ENCODE measurements at regions not wholly inside any gene's neighbourhood (a gene's known extent, or its start where the extent isn't known, plus 50 kb on each side); places are given as distances from the start of the nearest gene placed in this dataset.

DNA sequence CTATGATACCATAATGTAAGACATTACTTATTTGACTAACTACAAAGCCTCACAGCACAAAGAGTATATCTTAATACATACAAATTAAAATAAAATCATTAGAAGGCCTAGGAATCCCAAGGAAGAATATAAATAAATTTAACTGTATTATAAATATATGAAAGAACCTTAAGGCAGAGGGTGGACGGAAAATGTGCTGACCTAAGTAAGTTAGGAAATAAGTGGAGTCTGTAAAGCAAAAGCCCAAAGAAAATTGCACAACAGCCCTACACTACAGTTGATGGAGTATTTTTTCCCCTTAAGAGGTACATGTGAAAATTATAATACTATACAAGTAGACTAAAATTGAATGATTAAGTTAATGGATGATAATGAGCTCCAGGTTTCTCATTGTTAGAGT, 710.1 kb downstream of the NR4A2 start:
- no peak for DNase-seq (ENCODE audit: low read depth in 2 of 2)
- TF ChIP-seq, protein P1, sequence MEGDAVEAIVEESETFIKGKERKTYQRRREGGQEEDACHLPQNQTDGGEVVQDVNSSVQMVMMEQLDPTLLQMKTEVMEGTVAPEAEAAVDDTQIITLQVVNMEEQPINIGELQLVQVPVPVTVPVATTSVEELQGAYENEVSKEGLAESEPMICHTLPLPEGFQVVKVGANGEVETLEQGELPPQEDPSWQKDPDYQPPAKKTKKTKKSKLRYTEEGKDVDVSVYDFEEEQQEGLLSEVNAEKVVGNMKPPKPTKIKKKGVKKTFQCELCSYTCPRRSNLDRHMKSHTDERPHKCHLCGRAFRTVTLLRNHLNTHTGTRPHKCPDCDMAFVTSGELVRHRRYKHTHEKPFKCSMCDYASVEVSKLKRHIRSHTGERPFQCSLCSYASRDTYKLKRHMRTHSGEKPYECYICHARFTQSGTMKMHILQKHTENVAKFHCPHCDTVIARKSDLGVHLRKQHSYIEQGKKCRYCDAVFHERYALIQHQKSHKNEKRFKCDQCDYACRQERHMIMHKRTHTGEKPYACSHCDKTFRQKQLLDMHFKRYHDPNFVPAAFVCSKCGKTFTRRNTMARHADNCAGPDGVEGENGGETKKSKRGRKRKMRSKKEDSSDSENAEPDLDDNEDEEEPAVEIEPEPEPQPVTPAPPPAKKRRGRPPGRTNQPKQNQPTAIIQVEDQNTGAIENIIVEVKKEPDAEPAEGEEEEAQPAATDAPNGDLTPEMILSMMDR (IDR thresholded peaks at IDR 0.05; ENCODE audit: low read depth, low read length) = no peak
- H3K4me3 ChIP-seq (replicated peaks in 1 of 2; ENCODE audit: low read depth in 2 of 2, low read length in 2 of 2) = no peak overlapping the region

DNA sequence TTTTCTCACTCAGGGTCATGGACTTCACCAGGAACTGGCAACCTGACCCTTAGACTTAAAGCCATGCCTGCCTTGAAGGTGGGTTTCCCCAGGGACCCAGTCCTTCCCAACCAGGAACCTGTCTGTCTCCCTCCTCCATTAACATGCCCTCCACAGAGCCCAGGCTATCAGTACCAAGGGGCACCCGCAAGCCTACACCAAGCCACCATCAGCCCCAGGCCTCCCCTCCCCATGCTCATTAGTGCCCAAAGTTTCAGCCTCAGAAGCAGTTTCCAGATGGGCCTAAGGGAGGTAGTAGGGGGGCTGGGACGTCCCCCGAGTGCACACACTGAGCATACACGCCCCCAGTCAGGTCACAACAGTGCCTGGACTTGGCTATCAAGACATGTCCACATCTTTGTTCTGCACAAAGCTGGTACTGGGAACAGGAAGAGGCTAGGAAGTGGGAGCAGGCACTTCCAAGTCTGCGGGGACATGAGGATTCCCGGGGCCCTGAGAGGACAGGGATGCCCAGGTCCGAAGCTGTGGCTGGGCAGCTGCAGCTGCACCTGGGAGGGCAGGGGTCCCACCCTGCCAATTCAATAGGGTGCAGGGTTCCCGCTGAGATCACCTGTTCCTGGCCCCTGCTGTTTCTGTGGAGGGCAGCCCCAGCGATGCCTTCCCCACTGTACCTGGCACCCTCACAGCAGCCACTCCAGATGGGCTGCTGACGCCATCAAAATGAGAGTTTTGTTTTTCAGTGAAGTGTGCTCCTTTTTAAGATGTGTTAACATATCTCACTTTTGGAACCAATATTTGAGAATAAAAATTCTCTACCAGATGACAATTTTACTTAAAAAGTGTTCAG, 731.4 kb downstream of the NR4A2 start:
- no peak overlapping the region for H3K4me3 ChIP-seq (replicated peaks in 1 of 2; ENCODE audit: low read depth in 2 of 2, low read length in 2 of 2)
- DNase-seq (ENCODE audit: low read depth in 2 of 2) = no peak
- TF ChIP-seq, protein P1 (IDR thresholded peaks at IDR 0.05; ENCODE audit: low read depth, low read length) = no peak

DNA sequence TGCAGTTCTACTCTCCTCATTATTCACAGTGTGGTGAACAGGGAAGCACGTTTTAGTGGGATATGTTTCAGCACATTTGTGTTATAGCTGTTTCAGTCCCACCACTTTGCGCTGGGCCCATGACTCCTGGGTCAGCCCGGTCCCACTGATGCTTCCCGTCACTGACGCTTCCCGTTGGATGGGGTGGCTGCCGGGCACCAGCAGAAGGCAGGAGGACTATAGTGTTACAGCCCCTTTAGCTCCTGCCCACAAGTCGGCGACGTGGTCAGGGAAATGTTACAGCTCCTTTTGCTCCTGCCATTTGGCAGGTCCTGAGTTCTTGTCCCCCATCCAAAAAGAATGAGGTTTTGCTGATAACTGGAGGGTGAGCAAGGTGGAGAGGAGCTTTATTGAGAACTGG, 732.2 kb downstream of the NR4A2 start:
- H3K4me3 ChIP-seq (replicated peaks in 1 of 2; ENCODE audit: low read depth in 2 of 2, low read length in 2 of 2) = no peak overlapping the region
- TF ChIP-seq, protein P1 (IDR thresholded peaks at IDR 0.05; ENCODE audit: low read depth, low read length) = no peak
- DNase-seq (ENCODE audit: low read depth in 2 of 2) = no peak

DNA sequence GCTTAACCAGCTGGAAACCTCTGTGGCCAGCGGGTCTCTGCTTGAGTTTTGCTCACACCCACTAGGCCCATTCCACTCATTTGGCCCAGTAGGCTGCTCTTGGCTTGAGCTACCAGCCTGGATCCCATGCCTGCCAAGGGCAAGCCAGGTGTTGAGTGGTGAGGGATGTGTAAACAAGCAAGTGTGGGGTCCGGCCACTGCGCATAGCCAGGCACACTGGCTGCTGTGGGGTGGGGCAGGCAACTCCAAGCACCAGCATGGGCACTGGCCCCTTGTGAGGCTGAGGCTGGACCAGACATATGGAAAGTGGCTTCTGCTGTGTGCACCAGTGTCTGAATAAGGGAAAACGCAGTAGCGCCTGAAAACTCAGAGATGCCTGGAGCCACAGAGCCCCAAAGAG, 732.7 kb downstream of the NR4A2 start:
- no peak overlapping the region for H3K4me3 ChIP-seq (replicated peaks in 1 of 2; ENCODE audit: low read depth in 2 of 2, low read length in 2 of 2)
- no peak for DNase-seq (ENCODE audit: low read depth in 2 of 2)
- TF ChIP-seq, protein P1 (IDR thresholded peaks at IDR 0.05; ENCODE audit: low read depth, low read length) = no peak

DNA sequence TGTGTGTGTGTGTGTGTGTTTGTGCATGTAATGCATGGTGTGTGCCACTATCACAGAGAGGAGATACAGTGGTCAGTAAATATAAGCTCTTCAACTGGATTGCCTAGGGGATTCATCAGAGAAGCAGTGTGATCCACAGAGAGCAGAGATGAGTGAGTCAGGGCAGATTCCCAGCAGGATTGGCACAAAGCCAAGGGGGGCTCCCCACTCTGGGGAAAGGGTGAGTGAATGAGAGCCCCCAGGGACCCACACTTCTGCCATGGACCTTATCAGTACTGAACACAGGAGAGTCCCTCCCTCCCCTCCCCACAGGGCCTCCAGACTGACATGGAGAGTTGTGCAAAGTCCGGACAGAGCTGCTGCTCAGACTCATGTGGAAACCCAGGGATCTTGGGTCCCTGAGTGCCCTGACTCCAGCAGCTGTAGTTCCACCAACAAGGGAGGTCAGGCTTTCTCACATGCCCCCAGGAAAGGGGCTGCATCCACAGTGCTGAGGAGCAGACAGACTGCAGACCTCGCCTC, 748.8 kb downstream of the NR4A2 start:
- no peak for DNase-seq (ENCODE audit: low read depth in 2 of 2)
- TF ChIP-seq, protein P1 (IDR thresholded peaks at IDR 0.05; ENCODE audit: low read depth, low read length) = no peak
- no peak overlapping the region for H3K4me3 ChIP-seq (replicated peaks in 1 of 2; ENCODE audit: low read depth in 2 of 2, low read length in 2 of 2)

DNA sequence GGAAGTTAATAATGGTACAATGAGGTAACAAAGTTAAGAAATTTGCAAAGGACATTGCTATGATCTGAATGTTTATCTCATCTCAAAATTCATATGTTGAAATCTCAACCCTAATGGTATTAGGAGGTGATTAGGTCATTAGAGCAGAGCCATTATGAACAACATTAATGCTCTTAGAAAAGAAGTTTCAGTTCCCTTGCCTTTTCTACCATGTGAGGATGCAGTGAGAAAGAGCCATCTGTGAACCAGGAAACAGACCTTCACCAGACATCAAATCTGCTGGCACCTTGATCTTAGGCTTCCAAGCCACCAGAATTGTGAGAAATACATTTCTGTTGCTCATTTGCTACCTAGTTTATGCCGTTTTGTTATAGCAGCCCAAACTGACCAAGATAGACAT, 757.6 kb downstream of the NR4A2 start:
- no peak for DNase-seq (ENCODE audit: low read depth in 2 of 2)
- no peak overlapping the region for H3K4me3 ChIP-seq (replicated peaks in 1 of 2; ENCODE audit: low read depth in 2 of 2, low read length in 2 of 2)
- TF ChIP-seq, protein P1 (IDR thresholded peaks at IDR 0.05; ENCODE audit: low read depth, low read length) = no peak
